HG03378 (cell line): ENCODE measurements at regions not wholly inside any gene's neighbourhood (a gene's known extent, or its start where the extent isn't known, plus 50 kb on each side); places are given as distances from the start of the nearest gene placed in this dataset.

Source experiments
- ATAC-seq: cut with Tn5 transposase; IDR thresholded peaks from one replicate; pipeline ENCODE4 v1.9.1; 2021; ENCODE audit warnings: mild to moderate bottlenecking, moderate library complexity; ENCODE audit not compliant: unreplicated experiment

DNA sequence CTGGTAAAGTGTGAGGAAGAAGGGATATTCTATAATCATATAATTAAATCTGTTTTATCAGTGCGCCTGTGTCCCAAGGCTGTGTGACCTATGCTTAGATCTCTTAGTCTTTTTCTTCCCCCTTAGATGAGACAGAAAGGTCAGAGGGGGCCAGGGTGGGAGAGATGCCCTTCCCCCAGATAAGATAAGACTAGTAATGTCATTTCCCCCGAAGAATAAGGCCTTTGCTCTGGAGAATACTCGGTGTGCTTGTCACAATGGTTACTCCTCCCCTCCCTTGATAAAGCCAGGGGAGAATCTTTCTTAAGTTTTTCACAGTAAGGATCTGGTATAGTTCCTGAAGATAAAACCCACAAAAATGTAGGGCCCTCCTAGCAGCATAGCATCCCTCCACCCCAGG, 1041.8 kb downstream of the SORCS3 start:
- no peak for ATAC-seq

GRCh38 chr10:105681051-105681450, 1040.0 kb downstream of the SORCS3 start:
- ATAC-seq, result no peak

GRCh38 chr10:105679781-105680180, 1038.7 kb downstream of the SORCS3 start:
- ATAC-seq, result no peak

GRCh38 chr10:105675333-105675732, 1034.2 kb downstream of the SORCS3 start:
- no peak for ATAC-seq

DNA sequence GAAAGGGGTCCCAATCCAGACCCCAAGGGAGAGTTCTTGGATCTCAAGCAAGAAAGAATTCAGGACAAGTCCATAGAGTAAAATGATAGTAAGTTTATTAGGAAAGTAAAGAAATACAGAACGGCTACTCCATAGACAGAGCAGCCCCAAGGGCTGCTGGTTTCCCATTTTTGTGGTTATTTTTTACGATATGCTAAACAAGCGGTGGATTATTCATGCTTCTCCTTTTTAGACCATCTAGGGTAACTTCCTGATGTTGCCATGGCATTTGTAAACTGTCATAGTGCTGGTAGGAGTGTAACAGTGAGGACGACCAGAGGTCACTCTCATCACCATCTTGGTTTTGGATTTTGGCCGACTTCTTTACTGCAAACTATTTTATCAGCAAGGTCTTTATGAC, 1033.4 kb downstream of the SORCS3 start:
- no peak for ATAC-seq

DNA sequence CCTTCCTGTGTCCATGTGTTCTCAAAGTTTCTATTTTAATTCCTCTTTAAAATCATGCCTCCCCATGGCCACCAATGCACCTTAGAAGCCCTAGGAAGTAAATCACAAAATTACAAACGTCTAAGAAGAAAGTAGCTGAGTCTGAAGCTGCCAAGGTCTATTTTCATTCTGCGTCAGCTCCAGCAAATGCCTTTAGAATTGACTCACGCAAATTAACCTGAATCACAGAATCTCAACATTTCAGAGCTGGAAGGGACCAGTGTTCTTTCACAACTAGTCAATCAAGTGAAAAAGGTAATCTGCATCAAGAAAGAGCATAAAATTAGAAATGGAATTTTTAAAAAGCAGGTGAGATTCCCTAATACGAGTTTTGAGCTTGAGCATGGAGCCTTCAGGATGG, 1017.6 kb downstream of the SORCS3 start:
- no peak for ATAC-seq

DNA sequence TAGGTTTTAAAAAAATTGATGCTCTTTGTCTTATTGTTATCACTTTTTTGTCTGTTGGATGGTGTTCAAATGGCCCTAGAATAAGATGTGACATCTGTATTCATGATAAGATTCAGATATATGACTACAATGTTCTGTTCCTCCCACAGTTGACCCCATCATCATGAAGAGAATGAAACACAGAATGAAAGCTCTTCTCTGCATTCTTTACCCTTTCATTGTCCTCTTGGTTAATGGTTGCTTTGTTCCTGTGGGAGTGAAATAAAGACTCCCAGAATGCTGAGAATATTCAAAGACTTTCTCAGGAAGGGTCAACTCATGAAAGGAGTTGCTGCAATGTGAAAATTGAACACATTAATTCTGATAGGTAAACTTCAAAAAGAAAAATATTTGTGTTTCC, 1015.8 kb downstream of the SORCS3 start:
- no peak for ATAC-seq

DNA sequence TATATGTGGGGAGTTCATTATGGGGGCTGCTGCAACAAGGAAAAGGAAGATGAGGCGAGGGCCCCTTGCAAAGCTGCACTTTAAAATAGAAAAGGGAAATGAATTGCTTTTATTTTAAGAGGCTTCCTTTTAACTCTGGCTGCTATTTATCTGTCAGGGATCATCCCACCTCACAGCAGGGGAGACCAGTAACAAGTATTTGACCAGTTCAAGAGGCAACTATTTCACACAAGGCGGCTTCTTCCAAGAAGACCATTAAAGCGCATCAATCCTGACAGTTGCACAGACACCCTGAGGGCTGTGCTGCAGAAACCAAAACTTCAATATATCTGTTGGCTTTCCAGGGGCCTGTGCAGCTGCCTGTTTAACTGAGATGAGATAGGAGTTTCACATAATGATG, 1009.2 kb downstream of the SORCS3 start:
- ATAC-seq, result no peak

- ATAC-seq, result no peak
These were observed 1006.3 kb downstream of the SORCS3 start for GRCh38 chr10:105647354-105647753.

DNA sequence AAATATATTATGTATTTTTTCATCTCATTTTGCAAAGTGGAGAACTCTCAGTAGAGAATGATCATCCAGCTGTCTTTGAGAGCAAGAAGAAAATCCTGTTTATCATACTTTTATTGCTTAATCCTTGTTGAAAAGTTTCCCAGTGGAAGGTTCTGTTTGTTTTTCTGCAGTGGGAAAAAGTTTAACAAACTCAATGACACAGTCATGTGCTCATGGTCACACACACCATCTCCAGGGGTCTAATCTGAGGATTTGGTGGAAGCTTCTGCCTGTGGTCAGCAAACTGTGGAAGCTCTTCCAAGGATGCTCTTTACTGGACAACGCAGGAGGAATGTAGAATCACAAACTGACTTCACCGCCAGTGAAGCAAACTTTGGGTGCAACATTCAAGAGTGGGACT, 1003.9 kb downstream of the SORCS3 start:
- no peak for ATAC-seq

DNA sequence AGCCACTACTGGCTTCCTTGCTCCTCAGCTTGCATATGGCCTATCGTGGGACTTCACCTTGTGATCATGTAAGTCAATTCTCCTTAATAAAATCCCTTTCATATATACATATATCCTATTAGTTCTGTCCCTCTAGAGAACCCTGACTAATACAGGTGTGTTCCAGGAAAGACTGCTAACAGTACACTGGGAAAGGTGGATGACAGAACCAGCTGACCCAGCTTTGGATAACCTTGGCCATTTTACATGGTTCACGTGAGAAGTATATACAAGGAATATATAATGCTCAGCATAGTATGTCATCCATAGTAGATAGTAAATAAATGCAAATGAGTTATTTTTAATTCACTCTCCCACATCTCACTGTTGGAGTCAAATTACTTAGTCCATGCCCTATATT, 1003.5 kb downstream of the SORCS3 start:
- ATAC-seq, result no peak

GRCh38 chr10:105644091-105644490, 1003.0 kb downstream of the SORCS3 start:
- no peak for ATAC-seq

DNA sequence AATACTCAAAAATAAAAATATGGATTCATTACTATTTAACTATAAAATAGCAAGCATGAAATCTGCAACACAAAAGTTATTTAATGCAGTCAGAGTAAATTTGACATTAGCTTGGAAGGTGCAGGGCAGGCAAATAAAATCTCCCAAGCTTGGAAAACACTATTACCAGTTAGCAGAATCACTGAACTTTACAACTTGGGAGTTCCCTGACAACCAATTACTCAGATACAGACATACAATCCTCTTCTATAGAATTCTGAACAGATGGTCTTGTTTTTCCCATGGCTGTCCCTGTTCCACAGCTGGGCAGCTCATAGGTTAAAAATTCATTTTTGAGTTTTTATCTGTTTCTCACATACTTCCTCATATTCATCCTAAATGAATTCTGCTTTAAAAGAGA, 1002.6 kb downstream of the SORCS3 start:
- ATAC-seq, result no peak

DNA sequence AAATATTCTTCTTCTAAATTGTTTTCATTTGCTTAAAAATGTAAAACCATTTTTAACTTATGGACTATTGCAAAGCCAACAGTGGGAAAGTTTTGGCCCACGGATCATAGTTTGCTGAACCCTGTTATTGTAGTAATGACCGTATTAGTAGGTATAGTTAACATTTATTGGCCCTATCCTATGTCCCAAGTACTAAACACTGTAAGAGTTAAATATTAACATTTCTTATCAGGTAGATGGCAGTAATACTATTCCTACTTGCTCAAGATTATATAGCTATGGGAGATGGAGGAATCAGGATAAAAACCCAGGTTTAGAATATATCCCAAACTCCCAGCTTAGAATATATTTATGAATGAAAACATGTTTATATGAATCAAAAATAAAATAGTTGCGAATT, 993.2 kb downstream of the SORCS3 start:
- ATAC-seq, result no peak

DNA sequence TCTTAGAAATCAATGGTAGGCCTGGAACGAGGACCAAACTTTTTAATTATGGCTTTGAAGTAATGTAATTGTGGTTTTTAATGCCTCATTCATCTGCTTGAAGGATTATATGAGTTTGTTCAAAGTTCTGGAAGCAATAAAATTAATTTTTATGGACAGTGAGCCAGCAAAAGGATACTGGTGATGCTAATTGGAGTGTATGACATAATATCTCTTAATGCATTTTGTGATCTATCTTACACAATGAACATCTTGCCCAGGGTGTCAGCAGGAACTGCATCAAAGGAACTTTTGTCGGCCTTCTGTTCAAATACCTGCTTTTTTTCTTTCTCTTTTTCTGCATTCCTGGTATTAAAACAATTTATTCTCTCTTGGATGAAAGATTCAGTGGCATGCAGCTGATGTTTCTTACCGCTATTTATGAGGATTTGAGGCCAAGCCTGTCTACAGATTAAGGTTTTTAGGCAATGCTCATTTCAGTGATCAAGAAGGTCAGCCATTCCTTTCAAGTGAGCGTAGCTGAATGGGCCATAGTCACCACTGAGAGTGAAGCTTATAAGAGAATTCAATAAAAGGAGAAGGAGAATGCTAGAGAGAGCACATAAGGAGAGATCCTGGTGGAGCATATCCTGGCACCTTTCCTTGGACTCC, 974.8 kb downstream of the SORCS3 start:
- ATAC-seq, result no peak

DNA sequence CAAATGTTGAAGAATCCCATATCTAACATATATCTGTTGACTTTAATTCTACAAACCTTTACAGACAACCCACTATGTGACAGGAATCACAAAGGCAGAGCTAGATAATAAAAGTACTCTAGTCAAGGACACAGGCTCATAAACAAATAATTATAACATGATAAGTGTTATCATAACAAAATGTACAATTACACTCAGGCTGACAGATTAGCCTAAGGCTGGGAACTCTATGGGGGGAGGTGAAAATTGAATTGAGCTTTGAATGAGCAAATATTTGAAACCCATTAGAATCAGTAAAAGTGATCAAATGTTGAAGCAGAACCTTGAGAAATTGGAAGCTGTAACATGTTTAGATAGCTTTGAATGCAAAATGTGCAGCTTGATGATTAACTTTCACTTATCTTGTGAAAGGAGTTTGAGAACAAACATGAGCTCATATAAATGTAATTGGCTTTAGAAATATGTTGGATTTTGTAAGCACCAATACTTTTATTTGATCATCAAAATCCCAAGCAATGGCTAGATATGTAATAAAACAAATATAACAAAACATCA, 970.2 kb downstream of the SORCS3 start:
- no peak for ATAC-seq

DNA sequence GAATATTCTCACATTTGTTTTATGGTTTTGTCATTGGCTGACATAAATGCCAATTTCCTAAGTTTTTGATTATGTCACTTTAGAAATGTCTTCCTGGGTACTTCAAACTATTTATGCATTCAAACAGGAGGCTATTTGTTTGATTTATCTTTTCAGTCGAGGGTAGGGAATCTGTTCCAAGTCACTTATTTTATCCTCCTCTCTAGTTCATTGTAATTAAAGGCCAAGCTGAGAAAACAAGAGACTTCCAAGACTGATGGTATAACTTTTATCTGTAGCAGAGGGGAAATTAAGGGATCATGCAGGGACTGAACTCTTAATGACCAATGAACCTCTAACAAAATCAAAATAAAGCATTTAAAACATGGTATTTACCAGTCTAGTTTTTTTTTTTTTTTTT, 968.4 kb downstream of the SORCS3 start:
- ATAC-seq, result no peak

DNA sequence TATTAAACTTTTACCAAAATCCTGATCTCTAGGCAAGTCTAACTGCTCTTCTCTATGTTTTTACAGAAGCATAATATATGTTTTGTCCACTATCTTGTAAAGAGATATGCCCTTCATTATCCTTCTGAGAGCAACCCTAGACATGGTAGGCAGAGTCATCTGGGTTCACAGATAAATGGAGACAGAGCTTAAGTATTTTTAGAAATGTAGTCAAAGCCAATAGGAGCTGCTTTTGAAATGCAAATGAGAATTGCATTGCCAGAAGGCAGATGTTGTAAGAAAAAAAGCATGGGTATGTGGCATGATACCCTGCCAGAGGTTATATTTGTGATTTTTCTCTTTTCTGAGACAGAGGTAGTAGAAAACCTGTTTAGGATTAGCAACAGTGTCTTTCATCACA, 964.8 kb downstream of the SORCS3 start:
- ATAC-seq, result no peak

DNA sequence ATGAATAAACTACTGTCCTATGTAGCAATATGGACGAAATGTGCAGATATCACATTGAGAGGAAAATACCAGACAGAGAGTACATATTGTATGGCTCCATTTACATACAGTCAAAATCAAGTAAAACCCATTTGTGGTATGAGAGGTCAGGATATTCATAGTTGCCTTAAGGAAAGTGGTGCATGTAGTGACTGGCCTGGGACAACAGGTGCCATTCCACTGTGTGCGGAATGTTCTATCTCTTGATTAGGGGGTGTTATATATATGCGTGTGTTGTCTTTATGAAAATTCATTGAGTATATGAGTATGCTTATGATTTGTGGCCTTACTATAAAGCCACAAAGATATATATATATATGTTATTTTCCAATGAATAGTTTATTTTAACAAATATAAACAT, 964.0 kb downstream of the SORCS3 start:
- no peak for ATAC-seq

GRCh38 chr10:105598207-105598606, 957.1 kb downstream of the SORCS3 start:
- no peak for ATAC-seq

- ATAC-seq, result no peak
These were observed 956.2 kb downstream of the SORCS3 start for GRCh38 chr10:105597312-105597711.

- ATAC-seq, result no peak
These were observed 955.7 kb downstream of the SORCS3 start for GRCh38 chr10:105596749-105597148.

GRCh38 chr10:105594296-105594695, 953.2 kb downstream of the SORCS3 start:
- no peak for ATAC-seq
